KMS-11 (cell line): ENCODE measurements at regions not wholly inside any gene's neighbourhood (a gene's known extent, or its start where the extent isn't known, plus 50 kb on each side); places are given as distances from the start of the nearest gene placed in this dataset.
"Not testable (repeated sequence)": the region's sequence is repeated elsewhere in the genome, so short reads cannot be mapped to it uniquely, and the experiment has no call there.

Source experiments
- H2AFZ ChIP-seq: fragments of 200-600 bp; sonication (generic); 2 replicates; pipeline ENCODE4 v1.6.1; 2016; ENCODE audit warnings: antibody characterized with exemption, mixed run types, low read depth
- H3K27ac ChIP-seq: fragments of 200-600 bp; sonication (generic); 2 replicates; pipeline ENCODE4 v1.6.1; 2016; ENCODE audit warnings: mild to moderate bottlenecking, mixed run types
- H3K27me3 ChIP-seq: fragments of 200-600 bp; sonication (generic); 2 replicates; pipeline ENCODE4 v1.6.1; 2017; ENCODE audit warnings: mild to moderate bottlenecking, low read depth, mixed run types, moderate library complexity; ENCODE audit not compliant: insufficient read depth
- H3K36me3 ChIP-seq: fragments of 200-600 bp; sonication (generic); 2 replicates; pipeline ENCODE4 v1.6.1; 2017; ENCODE audit warnings: mild to moderate bottlenecking, mixed run types; ENCODE audit not compliant: insufficient read depth
- H3K4me1 ChIP-seq: fragments of 200-600 bp; sonication (generic); 2 replicates; pipeline ENCODE4 v1.6.1; 2016; ENCODE audit warnings: mild to moderate bottlenecking, low read depth, mixed run types; ENCODE audit not compliant: poor library complexity, severe bottlenecking
- H3K4me2 ChIP-seq: fragments of 200-600 bp; sonication (generic); 2 replicates; pipeline ENCODE4 v1.7.0; 2016; ENCODE audit warnings: mild to moderate bottlenecking, mixed run types
- H3K4me3 ChIP-seq: fragments of 200-600 bp; sonication (generic); IDR thresholded peaks from 2 replicates; pipeline ENCODE4 v1.6.1; 2017; ENCODE audit warnings: low read depth, low read length, mixed read lengths; ENCODE audit not compliant: insufficient read depth
- H3K79me2 ChIP-seq: fragments of 200-600 bp; sonication (generic); 2 replicates; pipeline ENCODE4 v1.6.1; 2016; ENCODE audit warnings: low read depth, mixed run types; ENCODE audit not compliant: insufficient read depth
- H3K9ac ChIP-seq: fragments of 200-600 bp; sonication (generic); 2 replicates; pipeline ENCODE4 v1.6.1; 2016; ENCODE audit warnings: mild to moderate bottlenecking, mixed run types
- H4K20me1 ChIP-seq: fragments of 200-600 bp; sonication (generic); 2 replicates; pipeline ENCODE4 v1.6.1; 2016; ENCODE audit warnings: mild to moderate bottlenecking, mixed run types; ENCODE audit not compliant: insufficient read depth
- TF ChIP-seq, protein P1 (sequence below): fragments of 200-600 bp; sonication (generic); conservative IDR thresholded peaks from 2 replicates; pipeline ENCODE4 v1.6.1; 2017; ENCODE audit warnings: low read depth, mild to moderate bottlenecking, antibody characterized with exemption, low read length, moderate library complexity, mixed read lengths

DNA sequence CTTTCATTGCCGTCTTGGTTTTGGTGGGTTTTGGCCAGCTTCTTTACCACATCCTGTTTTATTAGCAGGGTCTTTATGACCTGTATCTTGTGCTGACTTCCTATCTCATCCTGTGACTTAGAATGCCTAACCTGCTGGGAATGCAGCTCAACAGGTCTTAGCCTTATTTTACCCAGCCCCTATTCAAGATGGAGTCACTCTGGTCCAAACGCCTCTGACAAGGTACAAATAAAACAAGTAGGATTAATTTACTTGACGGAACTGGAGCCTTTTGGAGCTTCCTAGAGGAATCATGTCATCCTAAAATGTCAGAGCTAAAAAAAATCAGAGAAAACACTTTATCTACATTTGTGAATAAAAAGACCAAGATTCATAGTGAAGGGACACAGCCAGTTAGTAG lies 66.2 kb upstream of the ATXN3L start:
- no peaks in the 10 kb centered on the region for H3K36me3 ChIP-seq
- H3K79me2 ChIP-seq = no peaks in the 10 kb centered on the region
- H3K27ac ChIP-seq = no peak overlapping the region
- H3K4me2 ChIP-seq = no peak overlapping the region
- no peak overlapping the region for H3K4me3 ChIP-seq
- no peak overlapping the region for H3K9ac ChIP-seq
- no peaks in the 10 kb centered on the region for H4K20me1 ChIP-seq
- TF ChIP-seq, protein P1, sequence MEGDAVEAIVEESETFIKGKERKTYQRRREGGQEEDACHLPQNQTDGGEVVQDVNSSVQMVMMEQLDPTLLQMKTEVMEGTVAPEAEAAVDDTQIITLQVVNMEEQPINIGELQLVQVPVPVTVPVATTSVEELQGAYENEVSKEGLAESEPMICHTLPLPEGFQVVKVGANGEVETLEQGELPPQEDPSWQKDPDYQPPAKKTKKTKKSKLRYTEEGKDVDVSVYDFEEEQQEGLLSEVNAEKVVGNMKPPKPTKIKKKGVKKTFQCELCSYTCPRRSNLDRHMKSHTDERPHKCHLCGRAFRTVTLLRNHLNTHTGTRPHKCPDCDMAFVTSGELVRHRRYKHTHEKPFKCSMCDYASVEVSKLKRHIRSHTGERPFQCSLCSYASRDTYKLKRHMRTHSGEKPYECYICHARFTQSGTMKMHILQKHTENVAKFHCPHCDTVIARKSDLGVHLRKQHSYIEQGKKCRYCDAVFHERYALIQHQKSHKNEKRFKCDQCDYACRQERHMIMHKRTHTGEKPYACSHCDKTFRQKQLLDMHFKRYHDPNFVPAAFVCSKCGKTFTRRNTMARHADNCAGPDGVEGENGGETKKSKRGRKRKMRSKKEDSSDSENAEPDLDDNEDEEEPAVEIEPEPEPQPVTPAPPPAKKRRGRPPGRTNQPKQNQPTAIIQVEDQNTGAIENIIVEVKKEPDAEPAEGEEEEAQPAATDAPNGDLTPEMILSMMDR = no peak
- H3K4me1 ChIP-seq = no peaks in the 10 kb centered on the region
- no peaks in the 10 kb centered on the region for H3K27me3 ChIP-seq
- no peak overlapping the region for H2AFZ ChIP-seq

DNA sequence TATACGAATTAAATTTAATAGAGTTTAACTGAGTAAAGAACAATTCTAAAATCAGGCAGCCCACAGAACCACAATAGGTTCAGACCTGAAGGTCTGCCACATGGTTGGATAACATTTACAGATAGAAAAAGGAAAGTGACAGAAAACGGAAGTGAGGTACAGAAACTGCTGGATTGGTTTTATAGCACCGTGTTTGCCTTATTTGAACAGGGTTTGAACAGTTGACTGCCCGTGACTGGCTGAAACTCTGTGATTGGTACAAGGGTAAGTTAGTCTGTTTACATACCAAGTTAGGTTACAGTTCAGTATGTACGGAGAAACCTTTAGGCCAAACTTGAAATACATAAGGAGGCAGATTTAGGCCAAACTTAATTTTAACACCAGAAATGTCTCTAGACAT lies 64.1 kb upstream of the ATXN3L start:
- no peaks in the 10 kb centered on the region for H3K79me2 ChIP-seq
- no peaks in the 10 kb centered on the region for H3K4me1 ChIP-seq
- no peaks in the 10 kb centered on the region for H3K27me3 ChIP-seq
- no peak overlapping the region for H2AFZ ChIP-seq
- no peak overlapping the region for H3K4me2 ChIP-seq
- no peak overlapping the region for H3K4me3 ChIP-seq
- no peaks in the 10 kb centered on the region for H4K20me1 ChIP-seq
- no peaks in the 10 kb centered on the region for H3K36me3 ChIP-seq
- H3K9ac ChIP-seq = no peak overlapping the region
- H3K27ac ChIP-seq = no peak overlapping the region
- TF ChIP-seq, protein P1 = no peak

DNA sequence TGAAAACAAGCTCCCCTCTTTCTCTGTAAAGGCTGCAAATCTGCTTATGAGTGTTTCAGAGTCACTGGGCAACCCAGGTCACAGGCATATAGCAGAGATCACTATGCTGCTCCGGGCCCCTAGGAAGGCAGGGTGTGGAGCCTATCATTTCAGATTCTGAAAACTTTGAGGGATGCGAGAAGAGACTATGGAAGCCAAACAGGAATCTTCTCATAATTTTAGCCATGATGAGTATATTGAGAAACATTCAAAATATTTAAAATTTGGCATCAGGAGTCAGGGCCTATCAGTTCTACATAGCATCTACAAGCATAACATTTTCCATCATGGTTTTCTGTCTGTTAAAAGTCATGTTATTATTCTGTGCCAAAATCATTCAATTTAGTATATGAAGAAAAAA lies 61.7 kb upstream of the ATXN3L start:
- TF ChIP-seq, protein P1 = no peak
- Histone ChIP-seq H3K4me3 (no peak overlapping the region), H3K36me3 (no peaks in the 10 kb centered on the region), H3K4me1 (peaks cover 3% of the 10 kb centered on the region), H3K79me2 (no peaks in the 10 kb centered on the region), H2AFZ (no peak overlapping the region), H3K9ac (no peak overlapping the region), H3K27me3 (no peaks in the 10 kb centered on the region), H3K4me2 (no peak overlapping the region), H3K27ac (no peak overlapping the region), H4K20me1 (no peaks in the 10 kb centered on the region)

DNA sequence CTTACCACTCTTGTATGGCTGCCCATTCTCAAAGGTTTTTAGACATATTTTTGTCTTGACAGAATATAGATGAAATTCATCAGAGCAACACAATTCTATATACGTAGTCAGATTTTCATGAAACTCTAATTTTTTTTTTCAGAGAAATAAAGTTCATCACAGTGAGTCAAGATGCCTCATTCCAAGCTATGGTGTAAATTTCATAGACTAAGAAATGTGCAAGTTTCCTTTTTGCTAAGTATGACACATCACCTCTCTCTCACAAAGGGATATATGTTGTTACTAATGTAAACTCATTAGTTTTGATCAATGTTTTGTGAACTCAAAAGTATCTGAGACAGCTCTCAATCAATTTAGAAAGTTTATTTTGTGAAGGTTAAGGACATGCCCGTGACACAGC lies 60.4 kb upstream of the ATXN3L start:
- H3K27ac ChIP-seq = no peak overlapping the region
- no peak overlapping the region for H3K9ac ChIP-seq
- no peaks in the 10 kb centered on the region for H3K36me3 ChIP-seq
- TF ChIP-seq, protein P1 = no peak
- H3K79me2 ChIP-seq = no peaks in the 10 kb centered on the region
- no peaks in the 10 kb centered on the region for H3K27me3 ChIP-seq
- no peaks in the 10 kb centered on the region for H4K20me1 ChIP-seq
- no peak overlapping the region for H3K4me2 ChIP-seq
- H2AFZ ChIP-seq = no peak overlapping the region
- H3K4me1 ChIP-seq = peaks cover 3% of the 10 kb centered on the region
- no peak overlapping the region for H3K4me3 ChIP-seq

DNA sequence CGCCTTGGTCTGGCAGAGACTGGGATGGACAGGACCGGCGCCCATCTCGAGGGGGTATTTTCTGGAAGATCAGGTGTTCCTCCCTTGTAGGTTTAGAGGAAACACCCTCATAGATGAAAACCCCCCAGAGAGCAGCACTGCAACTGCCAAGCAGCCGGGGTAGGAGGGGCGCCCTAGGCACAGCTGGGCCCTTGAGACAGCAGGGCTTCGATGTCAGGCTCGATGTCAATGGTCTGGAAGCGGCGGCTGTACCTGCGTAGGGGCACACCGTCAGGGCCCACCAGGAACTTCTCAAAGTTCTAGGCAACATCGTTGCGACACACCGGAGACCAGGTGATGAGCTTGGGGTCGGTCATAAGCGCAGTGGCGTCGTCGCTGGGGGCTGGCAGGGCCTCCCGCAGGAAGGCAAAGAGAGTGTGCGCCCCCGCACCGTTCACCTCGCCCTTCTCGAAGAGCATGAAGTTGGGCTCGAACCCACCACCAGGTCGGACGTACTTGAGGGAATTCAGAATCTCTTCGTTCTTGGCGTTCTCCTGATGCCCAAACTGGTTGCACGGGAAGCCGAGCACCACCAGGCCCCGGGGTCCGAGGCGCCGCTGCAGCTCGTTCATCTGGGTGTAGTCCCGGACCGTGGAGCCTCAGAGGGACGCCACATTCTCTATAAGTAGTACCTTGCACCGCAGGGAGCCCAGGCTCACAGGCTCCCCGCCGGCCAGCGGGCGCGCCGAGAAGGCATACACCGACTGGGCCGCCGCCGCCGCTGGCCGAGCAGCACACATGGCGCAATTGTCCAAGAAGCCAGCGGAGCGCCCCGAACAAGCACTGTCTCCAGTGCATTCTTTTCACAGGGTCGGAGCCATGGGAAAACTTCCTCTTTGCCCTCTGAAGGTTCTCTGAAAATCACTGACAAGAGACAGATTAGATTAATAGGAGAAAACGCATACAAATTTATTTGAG lies 59.0 kb upstream of the ATXN3L start:
- not testable (repeated sequence) for H3K79me2 ChIP-seq, H3K36me3 ChIP-seq, H3K27ac ChIP-seq, H3K27me3 ChIP-seq, H3K4me1 ChIP-seq, H3K4me2 ChIP-seq, H3K9ac ChIP-seq, H3K4me3 ChIP-seq, H2AFZ ChIP-seq, H4K20me1 ChIP-seq
